MCF 10A (cell line): ENCODE measurements at regions not wholly inside any gene's neighbourhood (a gene's known extent, or its start where the extent isn't known, plus 50 kb on each side); places are given as distances from the start of the nearest gene placed in this dataset.

Experiments
- BruUV-seq: library from RNA; stranded (reverse); fragments of 400-500 nt; replicated peaks from 2 replicates; lab custom pipeline; 2021; lab: Mats Ljungman, UMichigan
- CTCF ChIA-PET: fragments of 300-600 bp; sonication (Branson Sonifier 250); formaldehyde crosslinking; extraction: SDS; loops from one replicate; lab custom pipeline; 2021; ENCODE audit warnings: antibody characterized with exemption, inconsistent platforms; lab: Yijun Ruan, JAX
- POLR2A ChIA-PET: fragments of 300-600, 350-650 bp; sonication (Branson Sonifier 250); formaldehyde crosslinking; extraction: SDS; loops from one replicate; lab custom pipeline; 2020; ENCODE audit warnings: antibody characterized with exemption, inconsistent platforms; lab: Yijun Ruan, JAX
- DNase-seq: peaks from one replicate; pipeline ENCODE4 v3.0.0-alpha.2; 2018; ENCODE audit not compliant: unreplicated experiment
- H3K27ac Mint-ChIP-seq: one replicate; pipeline ENCODE4 v1.8.0; 2022; ENCODE audit warnings: mild to moderate bottlenecking, low read depth, mixed read lengths; ENCODE audit not compliant: unreplicated experiment
- H3K27me3 Mint-ChIP-seq: one replicate; pipeline ENCODE4 v1.8.0; 2022; ENCODE audit warnings: mixed read lengths; ENCODE audit not compliant: insufficient read depth, unreplicated experiment
- H3K36me3 Mint-ChIP-seq: one replicate; pipeline ENCODE4 v1.8.0; 2022; ENCODE audit warnings: mild to moderate bottlenecking, moderate library complexity, mixed read lengths; ENCODE audit not compliant: insufficient read depth, unreplicated experiment
- H3K4me1 Mint-ChIP-seq: one replicate; pipeline ENCODE4 v1.8.0; 2022; ENCODE audit warnings: mixed read lengths; ENCODE audit not compliant: insufficient read depth, unreplicated experiment
- H3K4me3 Mint-ChIP-seq: one replicate; pipeline ENCODE4 v1.8.0; 2022; ENCODE audit warnings: mild to moderate bottlenecking, moderate library complexity, mixed read lengths; ENCODE audit not compliant: unreplicated experiment
- H3K9me3 Mint-ChIP-seq: one replicate; pipeline ENCODE4 v1.8.0; 2022; ENCODE audit warnings: mixed read lengths; ENCODE audit not compliant: unreplicated experiment
- intact Hi-C: fragments of 100-400 bp; cut with micrococcal nuclease; formaldehyde crosslinking; loops from 2 replicates; pipeline ENCODE4 v1.14.1; 2022
- TF ChIP-seq, protein P1 (sequence below): fragments of 200-600 bp; IDR thresholded peaks from one replicate; pipeline ENCODE4 v1.8.0; 2022; ENCODE audit warnings: antibody characterized with exemption, mild to moderate bottlenecking; ENCODE audit not compliant: unreplicated experiment

DNA sequence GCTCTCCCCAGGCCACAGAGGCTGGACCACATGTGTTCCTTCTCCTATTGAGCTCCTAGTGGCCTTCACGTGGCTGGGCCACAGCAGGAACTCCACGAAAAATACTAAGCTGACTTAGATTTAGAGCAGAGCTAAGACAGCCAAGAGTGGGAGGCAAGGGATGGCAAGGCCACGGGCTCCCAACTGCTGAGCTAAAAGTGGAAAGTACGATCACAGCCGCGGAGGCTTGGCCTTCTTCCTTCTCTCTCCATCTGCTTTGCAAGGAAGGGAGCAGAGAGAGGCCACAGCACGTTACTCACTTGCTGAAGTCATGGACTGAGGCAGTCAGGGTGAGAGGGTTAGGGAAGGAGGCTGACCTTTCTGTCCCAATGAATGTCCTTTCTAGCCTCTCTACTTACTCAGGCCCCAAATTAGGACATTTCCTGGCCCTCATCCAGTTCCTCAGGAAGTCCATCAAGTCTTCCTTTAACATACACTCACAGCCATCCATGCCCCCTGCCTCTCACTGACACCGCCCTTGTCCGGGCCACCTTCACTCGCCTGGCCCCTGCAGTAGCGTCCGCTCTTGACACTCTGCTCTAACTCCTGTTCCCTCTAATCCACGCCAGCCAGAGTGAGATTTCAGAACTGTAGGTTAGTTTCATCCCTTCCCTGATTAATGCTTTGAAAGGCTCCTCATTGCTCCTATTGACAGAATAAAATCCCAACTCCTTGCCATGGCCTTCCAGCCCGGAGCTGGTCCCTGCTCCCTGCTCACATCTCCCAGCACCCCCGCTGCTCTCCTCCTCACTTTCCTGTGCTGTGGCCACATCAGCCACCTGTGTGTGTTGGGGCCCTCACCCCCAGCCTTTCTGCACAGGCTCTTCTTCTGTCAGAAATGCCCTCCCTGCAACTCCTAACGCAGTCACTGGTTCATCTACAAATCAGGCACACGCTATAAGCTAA, 204.2 kb downstream of the CYP26B1 start:
- BruUV-seq: no TSS peak
- H3K9me3 Mint-ChIP-seq: no peaks in the 10 kb centered on the region
- no peaks in the 10 kb centered on the region for H3K36me3 Mint-ChIP-seq
- intact Hi-C loops: no loop called here
- H3K4me3 Mint-ChIP-seq: no peak overlapping the region
- POLR2A ChIA-PET: no interaction called here
- H3K27me3 Mint-ChIP-seq: no peaks in the 10 kb centered on the region
- TF ChIP-seq, protein P1, sequence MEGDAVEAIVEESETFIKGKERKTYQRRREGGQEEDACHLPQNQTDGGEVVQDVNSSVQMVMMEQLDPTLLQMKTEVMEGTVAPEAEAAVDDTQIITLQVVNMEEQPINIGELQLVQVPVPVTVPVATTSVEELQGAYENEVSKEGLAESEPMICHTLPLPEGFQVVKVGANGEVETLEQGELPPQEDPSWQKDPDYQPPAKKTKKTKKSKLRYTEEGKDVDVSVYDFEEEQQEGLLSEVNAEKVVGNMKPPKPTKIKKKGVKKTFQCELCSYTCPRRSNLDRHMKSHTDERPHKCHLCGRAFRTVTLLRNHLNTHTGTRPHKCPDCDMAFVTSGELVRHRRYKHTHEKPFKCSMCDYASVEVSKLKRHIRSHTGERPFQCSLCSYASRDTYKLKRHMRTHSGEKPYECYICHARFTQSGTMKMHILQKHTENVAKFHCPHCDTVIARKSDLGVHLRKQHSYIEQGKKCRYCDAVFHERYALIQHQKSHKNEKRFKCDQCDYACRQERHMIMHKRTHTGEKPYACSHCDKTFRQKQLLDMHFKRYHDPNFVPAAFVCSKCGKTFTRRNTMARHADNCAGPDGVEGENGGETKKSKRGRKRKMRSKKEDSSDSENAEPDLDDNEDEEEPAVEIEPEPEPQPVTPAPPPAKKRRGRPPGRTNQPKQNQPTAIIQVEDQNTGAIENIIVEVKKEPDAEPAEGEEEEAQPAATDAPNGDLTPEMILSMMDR: no peak
- no peak for DNase-seq
- CTCF ChIA-PET: interaction anchor here (0.7 to 2.4 kb wide), 4 partner anchors 15 to 194 kb away, joined by 3 to 13 read pairs (median 3); no protein-coding TSS in a partner anchor
- H3K4me1 Mint-ChIP-seq: peaks cover 3% of the 10 kb centered on the region
- H3K27ac Mint-ChIP-seq: no peak overlapping the region

DNA sequence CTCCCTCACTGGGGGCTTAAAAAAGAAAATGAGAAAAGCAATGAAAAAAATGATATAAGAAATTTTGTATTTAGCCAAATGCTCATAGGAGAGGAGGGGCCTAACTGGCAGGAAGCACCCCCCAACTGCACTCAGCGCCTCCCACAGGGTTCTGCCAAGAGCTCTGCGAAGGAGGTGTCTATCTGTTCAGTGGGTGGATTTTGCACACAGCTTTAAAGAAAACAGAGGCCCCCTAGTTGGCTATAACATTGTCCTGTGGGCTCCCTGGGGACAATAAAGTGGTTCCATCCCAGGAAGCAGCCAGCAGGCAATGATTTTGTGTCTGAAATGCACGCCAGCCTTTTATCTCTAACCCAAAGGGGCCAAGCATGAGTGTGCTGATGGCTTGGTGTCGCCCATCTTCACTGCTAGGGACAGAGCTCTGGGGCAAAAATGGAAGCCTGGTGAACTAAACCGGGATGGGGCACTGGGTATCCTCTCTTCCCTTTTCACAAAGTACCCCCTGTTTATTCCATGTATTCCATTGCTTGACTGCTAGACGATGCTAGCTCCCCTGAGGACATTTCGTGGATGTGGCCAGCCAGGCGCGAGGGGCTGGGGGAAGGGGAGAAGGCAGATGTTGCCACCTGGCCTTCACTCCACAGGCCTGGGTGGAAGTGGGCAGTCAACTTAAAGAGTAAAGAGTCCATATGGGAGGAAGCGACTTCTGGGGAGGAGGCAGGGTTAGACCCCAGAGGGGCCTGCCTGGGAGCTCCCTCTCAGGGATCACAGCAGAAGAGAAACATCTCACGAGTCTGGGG, 205.7 kb downstream of the CYP26B1 start:
- Mint-ChIP-seq H3K27ac (no peak overlapping the region), H3K4me1 (no peaks in the 10 kb centered on the region), H3K4me3 (no peak overlapping the region), H3K9me3 (no peaks in the 10 kb centered on the region), H3K36me3 (no peaks in the 10 kb centered on the region), H3K27me3 (no peaks in the 10 kb centered on the region)
- POLR2A ChIA-PET: no interaction called here
- no TSS peak for BruUV-seq
- no peak for DNase-seq
- CTCF ChIA-PET: interaction anchor here (0.6 to 1.1 kb wide), 4 partner anchors 10 to 1451 kb away, joined by 3 to 5 read pairs (median 4); no protein-coding TSS in a partner anchor
- intact Hi-C loops: no loop called here
- TF ChIP-seq, protein P1: no peak

DNA sequence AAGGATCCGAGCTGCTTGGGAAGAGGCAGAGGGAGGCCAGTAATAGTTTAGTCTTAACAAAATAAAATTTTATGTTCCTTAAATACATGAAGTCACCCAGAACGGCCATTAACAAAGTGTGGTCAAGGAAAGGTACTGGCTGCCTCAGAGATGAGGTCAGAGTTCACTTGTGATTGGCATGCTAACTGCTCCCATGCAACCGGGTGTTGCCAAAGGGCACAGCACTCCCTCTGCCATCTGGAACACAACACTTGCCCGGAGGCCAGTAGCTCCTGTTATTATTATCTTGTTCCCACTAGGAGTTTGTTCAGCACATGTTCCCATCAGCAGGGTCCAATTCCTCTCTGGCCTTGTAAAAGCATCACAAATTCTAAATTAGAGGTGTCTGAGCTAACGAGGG, 207.0 kb downstream of the CYP26B1 start:
- intact Hi-C loops: no loop called here
- ChIA-PET POLR2A (no interaction called here), CTCF (interaction anchor here (0.7 kb wide), 1 partner anchor 17 kb away, joined by 3 read pairs; no protein-coding TSS in a partner anchor)
- no TSS peak for BruUV-seq
- H3K4me3 Mint-ChIP-seq: no peak overlapping the region
- no peaks in the 10 kb centered on the region for H3K36me3 Mint-ChIP-seq
- TF ChIP-seq, protein P1: no peak
- peak; percentile 83 for DNase-seq
- H3K9me3 Mint-ChIP-seq: no peaks in the 10 kb centered on the region
- no peaks in the 10 kb centered on the region for H3K4me1 Mint-ChIP-seq
- no peak overlapping the region for H3K27ac Mint-ChIP-seq
- no peaks in the 10 kb centered on the region for H3K27me3 Mint-ChIP-seq
